Gastrocnemius medialis (tissue), 4 donors: ENCODE measurements at regions not wholly inside any gene's neighbourhood (a gene's known extent, or its start where the extent isn't known, plus 50 kb on each side); places are given as distances from the start of the nearest gene placed in this dataset.

Experiments used
- ATAC-seq, 2 donors: fragments of 150-250 bp; one replicate each; pipeline ENCODE4 v1.9.1; 2016
- DNase-seq, 2 donors: peaks; one replicate each; pipeline ENCODE4 v3.0.0-alpha.2; 2019
- H3K27ac ChIP-seq, 4 donors: fragments of 200-600 bp; sonication (generic); 1 replicate in 1 of 4; 2 replicates in 3 of 4; pipeline ENCODE4 v1.5.1; 2016 to 2018; ENCODE audit warnings: mild to moderate bottlenecking in 2 of 4, moderate library complexity in 1 of 4
- H3K27me3 ChIP-seq, 3 donors: fragments of 200-600 bp; sonication (generic) in 2 of 3; 1 replicate in 1 of 3; 2 replicates in 2 of 3; pipeline versions ENCODE4 v1.5.1 to v1.6.0; 2016 to 2019; ENCODE audit warnings: mild to moderate bottlenecking in 1 of 3, moderate library complexity in 1 of 3
- H3K36me3 ChIP-seq, 2 donors: fragments of 200-600 bp; sonication (generic) in 1 of 2; one replicate each; pipeline ENCODE4 v1.5.1; 2017 to 2018
- H3K4me1 ChIP-seq, 2 donors: fragments of 200-600 bp; sonication (generic) in 1 of 2; one replicate each; pipeline ENCODE4 v1.5.1; 2016 to 2017; ENCODE audit warnings: mild to moderate bottlenecking in 2 of 2
- H3K4me3 ChIP-seq, 4 donors: fragments of 200-600 bp; sonication (generic) in 3 of 4; 1 replicate in 1 of 4; 2 replicates in 3 of 4; pipeline ENCODE4 v1.5.1; 2016 to 2019; ENCODE audit warnings: mild to moderate bottlenecking in 2 of 4
- H3K9me3 ChIP-seq, 3 donors: fragments of 200-600 bp; sonication (generic) in 2 of 3; 1 replicate in 1 of 3; 2 replicates in 2 of 3; pipeline ENCODE4 v1.5.1; 2016 to 2019
- POLR2A ChIP-seq, 2 donors: fragments of 450-650 bp; IDR thresholded peaks; one replicate each; pipeline ENCODE4 v1.6.1; 2017; ENCODE audit warnings: antibody characterized with exemption in 2 of 2, mild to moderate bottlenecking in 2 of 2, moderate library complexity in 2 of 2
- in situ Hi-C, 4 donors: fragments of 200-750 bp; cut with MboI; loops; one replicate each; pipeline versions ENCODE4 v1.15.0 to v1.8.0; 2017; ENCODE audit warnings: low sequenced_read_pairs in 4 of 4
- intact Hi-C: fragments of 100-400 bp; cut with DNase I; formaldehyde crosslinking; loops from one replicate; pipeline ENCODE4 v1.15.1; 2023; ENCODE audit warnings: low total_unique reads
- TF ChIP-seq, protein P1 (sequence below), 5 experiments: fragments of 450-650 bp in 3 of 5; fragments of 200-600 bp in 2 of 5; sonication (generic) in 2 of 5; IDR thresholded peaks in 4 of 5; conservative IDR thresholded peaks in 1 of 5; 1 replicate in 4 of 5; 2 replicates in 1 of 5; pipeline ENCODE4 v1.5.1; 2016 to 2019; ENCODE audit warnings: antibody characterized with exemption in 5 of 5, mild to moderate bottlenecking in 3 of 5, moderate library complexity in 3 of 5

DNA sequence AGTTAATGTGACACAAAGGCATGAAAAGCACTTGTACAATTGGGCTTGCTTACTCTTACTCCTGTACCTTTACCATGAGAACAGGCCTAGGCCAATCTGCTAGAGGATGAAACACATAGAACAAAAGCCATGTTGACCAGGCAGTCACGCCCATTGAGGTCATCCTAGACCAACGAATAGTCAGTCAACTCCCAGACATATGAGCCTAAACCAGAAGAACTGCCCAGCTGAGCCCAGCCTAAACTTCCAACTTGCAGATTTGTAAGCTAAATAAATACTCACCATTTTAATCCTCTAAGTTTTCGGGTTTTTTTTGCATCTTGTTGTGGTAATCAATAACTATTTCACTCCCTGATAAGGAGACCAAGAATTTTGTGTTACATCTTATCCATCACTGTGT lies 164.8 kb upstream of the ADRA1B start:
- no peak overlapping the region for H3K27ac ChIP-seq
- no peaks in the 10 kb centered on the region for H3K27me3 ChIP-seq

DNA sequence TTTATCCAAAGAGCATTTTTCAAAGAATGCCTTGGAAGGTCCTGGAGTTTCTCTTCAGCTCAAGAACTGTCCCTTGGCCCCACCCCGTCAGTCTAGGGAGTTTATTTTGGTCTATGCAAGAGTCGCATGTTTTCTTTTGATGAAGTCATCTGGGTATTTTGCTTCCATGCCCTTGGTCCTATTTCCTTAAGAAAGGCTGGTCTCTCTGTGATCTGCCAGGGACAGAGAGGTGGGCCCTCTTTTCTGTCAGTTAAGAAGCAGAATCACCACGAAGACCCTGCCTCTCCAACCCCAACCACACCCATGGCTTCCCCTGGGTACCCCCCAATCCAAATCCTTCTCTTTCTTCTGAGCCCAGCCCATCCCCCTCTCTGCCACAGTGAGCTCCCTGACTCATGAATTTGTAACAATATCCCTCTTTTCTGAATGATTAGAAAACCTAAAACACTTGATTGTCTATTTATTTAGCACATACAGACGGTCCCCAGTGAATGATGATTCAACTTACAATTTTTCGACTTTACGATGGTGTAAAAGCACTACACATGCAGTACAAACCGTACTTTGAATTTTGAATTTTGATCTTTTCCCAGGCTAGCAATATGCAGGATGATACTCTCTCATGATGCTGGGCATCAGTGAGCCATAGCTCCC lies 163.5 kb upstream of the ADRA1B start:
- H3K9me3 ChIP-seq, result no peaks in the 10 kb centered on the region
- intact Hi-C loops (no loop called here), in situ Hi-C loops (no loop called here)
- no peaks in the 10 kb centered on the region for H3K27me3 ChIP-seq
- ATAC-seq (no peak), DNase-seq (no peak)
- TF ChIP-seq, protein P1, sequence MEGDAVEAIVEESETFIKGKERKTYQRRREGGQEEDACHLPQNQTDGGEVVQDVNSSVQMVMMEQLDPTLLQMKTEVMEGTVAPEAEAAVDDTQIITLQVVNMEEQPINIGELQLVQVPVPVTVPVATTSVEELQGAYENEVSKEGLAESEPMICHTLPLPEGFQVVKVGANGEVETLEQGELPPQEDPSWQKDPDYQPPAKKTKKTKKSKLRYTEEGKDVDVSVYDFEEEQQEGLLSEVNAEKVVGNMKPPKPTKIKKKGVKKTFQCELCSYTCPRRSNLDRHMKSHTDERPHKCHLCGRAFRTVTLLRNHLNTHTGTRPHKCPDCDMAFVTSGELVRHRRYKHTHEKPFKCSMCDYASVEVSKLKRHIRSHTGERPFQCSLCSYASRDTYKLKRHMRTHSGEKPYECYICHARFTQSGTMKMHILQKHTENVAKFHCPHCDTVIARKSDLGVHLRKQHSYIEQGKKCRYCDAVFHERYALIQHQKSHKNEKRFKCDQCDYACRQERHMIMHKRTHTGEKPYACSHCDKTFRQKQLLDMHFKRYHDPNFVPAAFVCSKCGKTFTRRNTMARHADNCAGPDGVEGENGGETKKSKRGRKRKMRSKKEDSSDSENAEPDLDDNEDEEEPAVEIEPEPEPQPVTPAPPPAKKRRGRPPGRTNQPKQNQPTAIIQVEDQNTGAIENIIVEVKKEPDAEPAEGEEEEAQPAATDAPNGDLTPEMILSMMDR (IDR thresholded peaks at IDR 0.05 in 4 of 5, conservative IDR thresholded peaks at IDR 0.05 in 1 of 5), result no peak
- no peak for TF ChIP-seq POLR2A (IDR thresholded peaks at IDR 0.05)
- no peak overlapping the region for H3K27ac ChIP-seq
- no peak overlapping the region for H3K4me3 ChIP-seq
- H3K4me1 ChIP-seq, result no peaks in the 10 kb centered on the region
- no peaks in the 10 kb centered on the region for H3K36me3 ChIP-seq

More for the DNA sequence above, 164.8 kb upstream of the ADRA1B start:
- intact Hi-C loops, result no loop called here
- in situ Hi-C loops, result no loop called here
- H3K36me3 ChIP-seq, result no peaks in the 10 kb centered on the region
- no peaks in the 10 kb centered on the region for H3K9me3 ChIP-seq
- TF ChIP-seq, protein P1 (IDR thresholded peaks at IDR 0.05 in 4 of 5, conservative IDR thresholded peaks at IDR 0.05 in 1 of 5), result no peak
- TF ChIP-seq POLR2A (IDR thresholded peaks at IDR 0.05), result no peak
- DNase-seq, result no peak
- H3K4me3 ChIP-seq, result no peak overlapping the region
- ATAC-seq, result no peak
- no peaks in the 10 kb centered on the region for H3K4me1 ChIP-seq

DNA sequence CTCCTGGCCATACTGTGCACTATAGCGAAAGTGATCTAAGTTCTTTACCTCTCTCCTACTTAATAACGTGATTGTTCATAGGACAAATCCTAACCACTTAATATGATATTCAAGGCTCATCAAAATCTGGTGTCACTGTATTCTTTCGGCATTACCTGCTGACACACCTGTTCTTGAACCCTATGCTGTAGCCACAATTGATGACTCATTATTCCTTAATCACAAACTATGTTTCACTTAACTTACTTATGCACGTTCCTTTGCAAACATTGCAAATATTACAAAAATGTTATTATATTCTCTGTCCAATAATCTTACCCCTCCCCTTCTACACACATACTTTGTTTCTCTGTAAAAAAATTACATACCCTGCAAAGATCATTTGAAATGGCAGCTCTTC lies 158.1 kb upstream of the ADRA1B start:
- H3K4me1 ChIP-seq, result no peaks in the 10 kb centered on the region
- DNase-seq, result no peak
- H3K27ac ChIP-seq, result no peak overlapping the region
- H3K4me3 ChIP-seq, result no peak overlapping the region
- in situ Hi-C loops, result no loop called here
- no peaks in the 10 kb centered on the region for H3K9me3 ChIP-seq
- no peak for ATAC-seq
- TF ChIP-seq POLR2A (IDR thresholded peaks at IDR 0.05), result no peak
- TF ChIP-seq, protein P1 (IDR thresholded peaks at IDR 0.05 in 4 of 5, conservative IDR thresholded peaks at IDR 0.05 in 1 of 5), result no peak
- H3K27me3 ChIP-seq, result no peaks in the 10 kb centered on the region
- intact Hi-C loops, result no loop called here
- H3K36me3 ChIP-seq, result no peaks in the 10 kb centered on the region

DNA sequence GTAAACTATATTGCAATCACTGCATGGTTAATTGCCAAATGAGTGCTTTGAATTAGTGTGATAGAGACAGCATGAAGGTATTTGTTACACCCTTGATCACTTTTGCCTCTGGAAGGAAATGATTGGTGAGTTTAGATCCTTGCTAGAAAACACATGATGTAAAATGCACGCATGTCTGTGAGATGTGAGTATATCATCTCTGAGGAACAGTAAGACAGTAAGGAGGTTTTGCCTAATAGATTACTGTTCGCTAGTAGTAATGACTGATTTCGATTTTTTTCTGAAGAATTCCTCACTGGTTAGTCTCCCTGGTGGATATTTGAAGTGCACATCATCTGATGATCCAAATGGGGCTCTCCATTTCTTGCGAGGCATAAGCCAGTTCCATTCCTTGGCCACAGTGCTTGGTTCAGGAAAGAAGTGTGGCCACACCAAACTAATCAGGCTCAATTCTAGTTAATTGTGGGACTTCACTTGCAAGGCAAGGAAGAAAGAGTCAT lies 156.4 kb upstream of the ADRA1B start:
- TF ChIP-seq, protein P1 (IDR thresholded peaks at IDR 0.05 in 4 of 5, conservative IDR thresholded peaks at IDR 0.05 in 1 of 5), result no peak
- no peak for TF ChIP-seq POLR2A (IDR thresholded peaks at IDR 0.05)
- no peaks in the 10 kb centered on the region for H3K27me3 ChIP-seq
- H3K36me3 ChIP-seq, result no peaks in the 10 kb centered on the region
- H3K27ac ChIP-seq, result no peak overlapping the region
- DNase-seq (no peak), ATAC-seq (no peak)
- H3K4me1 ChIP-seq, result peaks cover 0 to 4% of the 10 kb centered on the region in 2 donors
- intact Hi-C loops, result no loop called here
- no peak overlapping the region for H3K4me3 ChIP-seq
- no peaks in the 10 kb centered on the region for H3K9me3 ChIP-seq
- in situ Hi-C loops, result no loop called here

DNA sequence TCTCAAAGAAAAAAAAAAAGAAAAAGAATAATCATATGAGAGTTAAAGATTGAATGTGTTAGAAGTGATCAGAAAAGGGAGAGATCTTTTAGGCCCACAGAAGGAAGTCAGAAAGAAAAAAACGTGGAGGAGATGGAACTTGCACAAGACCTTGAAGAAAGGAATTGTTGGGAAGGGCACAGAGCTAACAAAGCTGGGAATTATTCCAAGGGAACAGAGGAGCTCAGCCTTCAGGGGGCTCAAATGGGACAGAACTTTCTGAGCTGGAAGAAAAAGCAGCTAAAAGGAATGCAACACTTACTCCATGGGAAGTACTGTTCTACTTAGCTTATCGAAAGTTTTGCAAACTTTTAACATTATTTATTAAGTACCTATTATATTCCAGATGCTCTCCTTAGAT lies 153.4 kb upstream of the ADRA1B start:
- intact Hi-C loops, result no loop called here
- Histone ChIP-seq H3K4me3 (no peak overlapping the region), H3K9me3 (no peaks in the 10 kb centered on the region), H3K27ac (no peak overlapping the region), H3K27me3 (no peaks in the 10 kb centered on the region), H3K4me1 (peaks cover 0 to 4% of the 10 kb centered on the region in 2 donors), H3K36me3 (no peaks in the 10 kb centered on the region)
- ATAC-seq (no peak), DNase-seq (no peak)
- TF ChIP-seq, protein P1 (IDR thresholded peaks at IDR 0.05 in 4 of 5, conservative IDR thresholded peaks at IDR 0.05 in 1 of 5), result no peak
- no peak for TF ChIP-seq POLR2A (IDR thresholded peaks at IDR 0.05)
- in situ Hi-C loops, result no loop called here
